HG02678 (cell line): ENCODE measurements at regions not wholly inside any gene's neighbourhood (a gene's known extent, or its start where the extent isn't known, plus 50 kb on each side); places are given as distances from the start of the nearest gene placed in this dataset.
"Not testable (repeated sequence)": the region's sequence is repeated elsewhere in the genome, so short reads cannot be mapped to it uniquely, and the experiment has no call there.

Experiments used
- ATAC-seq: cut with Tn5 transposase; IDR thresholded peaks from one replicate; pipeline ENCODE4 v1.9.1; 2021; ENCODE audit warnings: mild to moderate bottlenecking, moderate library complexity; ENCODE audit not compliant: unreplicated experiment

DNA sequence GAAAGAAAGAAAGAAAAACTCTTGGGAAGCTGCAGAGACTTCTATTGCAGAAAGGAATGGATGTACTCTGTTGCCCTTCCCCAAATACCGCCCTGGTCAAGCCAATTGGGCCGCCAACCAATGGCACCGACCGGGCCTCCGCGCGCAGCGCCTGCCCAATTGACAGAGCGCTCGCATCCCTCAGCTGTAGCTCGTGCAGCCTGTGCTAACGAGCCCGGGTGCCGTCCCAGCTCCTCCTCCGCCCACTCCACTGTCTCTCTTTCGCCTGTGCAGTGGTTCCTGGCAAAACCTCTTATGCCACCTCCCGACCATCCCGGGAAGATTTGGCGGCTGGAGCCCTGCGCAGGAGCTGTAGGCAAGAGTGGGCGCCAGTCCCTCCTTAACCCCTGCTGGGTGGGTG lies 304.2 kb upstream of the DPP6 start:
- not testable (repeated sequence) for ATAC-seq

DNA sequence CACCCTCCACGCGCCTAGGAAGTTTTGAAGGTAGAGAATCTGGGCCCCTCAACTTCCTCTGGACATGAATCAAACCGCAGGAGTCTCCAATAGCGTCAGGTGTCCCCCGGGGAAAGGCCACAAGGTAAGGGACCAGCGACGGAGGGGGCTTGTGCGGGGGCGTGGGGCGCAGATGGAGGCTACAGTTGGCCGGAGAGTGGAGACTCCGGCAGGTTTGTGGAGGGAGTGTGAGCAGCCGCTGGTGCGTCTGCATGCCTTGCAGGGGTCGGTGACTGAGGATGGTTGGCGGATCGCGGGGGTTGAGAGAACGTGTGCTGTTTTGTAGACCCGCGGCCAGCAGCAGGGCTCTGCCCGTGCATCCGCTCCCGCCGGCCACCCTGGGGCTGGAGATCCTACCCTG lies 303.3 kb upstream of the DPP6 start:
- not testable (repeated sequence) for ATAC-seq

DNA sequence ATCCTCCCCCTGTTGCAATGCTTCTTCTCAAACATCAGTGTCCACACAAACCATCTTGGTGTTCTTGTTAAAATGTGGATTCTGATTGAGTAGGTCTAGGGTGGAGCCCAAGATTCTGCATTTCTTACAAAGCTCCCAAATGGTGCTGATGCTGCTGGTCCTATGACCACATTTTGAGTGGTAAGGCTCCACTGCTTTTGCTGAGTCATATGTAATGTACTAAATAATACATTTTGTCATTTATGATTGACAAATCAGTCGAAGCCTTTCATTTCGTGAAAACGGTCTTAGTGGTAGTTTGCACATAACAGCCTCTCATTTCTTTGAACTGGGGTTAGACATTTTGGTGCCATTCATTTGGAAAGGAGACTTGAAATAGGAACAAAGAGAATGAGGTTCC lies 286.3 kb upstream of the DPP6 start:
- not testable (repeated sequence) for ATAC-seq

DNA sequence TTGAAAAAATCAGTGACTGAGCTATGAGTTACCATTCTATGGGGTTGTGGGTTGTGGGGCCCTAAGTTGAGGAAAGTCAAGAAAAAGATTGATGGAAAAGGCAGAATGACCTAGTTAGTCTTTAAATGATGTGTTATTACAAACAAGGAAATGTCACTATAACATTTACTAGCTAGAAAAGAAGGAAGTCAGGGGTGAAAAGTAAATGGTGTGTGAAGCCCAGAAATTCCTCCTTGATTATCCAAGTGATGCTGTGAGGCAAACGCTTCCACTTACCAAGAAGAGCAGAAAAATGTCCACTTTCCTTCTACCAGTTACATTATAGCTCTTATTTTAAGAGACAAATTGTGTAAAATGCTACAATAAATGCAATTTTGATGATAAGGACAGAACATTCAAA lies 285.3 kb upstream of the DPP6 start:
- ATAC-seq, result not testable (repeated sequence)

DNA sequence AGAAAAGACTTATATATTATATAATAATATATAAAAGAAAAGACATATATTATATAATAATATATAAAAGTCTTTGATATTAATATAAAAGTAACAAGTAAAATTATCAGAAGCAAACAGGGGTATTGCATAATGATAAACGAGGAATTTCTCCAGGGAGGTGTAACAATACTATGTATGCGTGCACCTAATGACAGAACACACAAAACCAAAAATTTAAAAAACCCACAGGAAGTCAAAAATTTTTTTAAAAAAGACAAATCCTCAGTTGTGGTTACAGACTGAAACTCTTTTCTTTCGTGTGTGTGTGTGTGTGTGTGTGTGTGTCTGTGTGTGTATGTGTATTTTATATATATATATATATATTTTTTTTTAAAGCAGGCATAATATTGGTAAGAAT lies 279.2 kb upstream of the DPP6 start:
- ATAC-seq, result no peak

DNA sequence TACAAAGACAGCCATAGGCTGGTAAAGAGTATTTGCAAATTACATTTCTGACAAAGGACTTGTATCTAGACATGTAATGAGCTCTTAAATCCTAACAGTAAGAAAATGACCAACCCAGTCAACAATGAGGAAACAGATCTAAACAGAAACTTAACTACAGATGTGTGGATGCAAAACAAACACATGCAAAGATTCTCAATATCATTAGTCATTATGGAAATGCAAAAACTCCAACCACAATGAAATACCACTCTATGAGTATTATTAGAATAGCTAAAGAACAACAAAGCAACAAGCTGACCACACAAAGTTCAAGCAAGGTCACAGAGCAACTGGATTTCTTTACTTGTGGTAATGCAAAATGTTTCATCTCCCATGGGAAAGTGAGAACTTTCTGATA lies 275.3 kb upstream of the DPP6 start:
- ATAC-seq, result not testable (repeated sequence)

DNA sequence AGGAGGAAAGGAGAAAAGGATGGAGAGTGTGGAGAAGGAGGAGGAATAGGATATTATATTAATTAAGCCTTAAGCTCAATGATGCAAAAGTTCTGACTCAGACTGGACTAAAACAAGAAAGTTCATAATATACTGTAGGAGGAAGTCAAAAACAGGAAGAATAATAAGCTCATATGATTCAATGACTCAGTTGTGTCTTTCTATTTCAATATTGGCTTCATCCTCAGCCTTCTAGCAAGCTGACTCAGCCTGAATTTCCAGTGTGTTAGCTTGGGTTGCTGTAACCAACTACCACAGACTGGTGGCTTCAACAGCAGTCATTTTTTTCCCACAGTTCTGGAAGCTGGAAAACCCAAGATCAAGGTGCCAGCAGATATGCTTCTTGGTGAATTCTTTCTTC lies 254.8 kb upstream of the DPP6 start:
- not testable (repeated sequence) for ATAC-seq

DNA sequence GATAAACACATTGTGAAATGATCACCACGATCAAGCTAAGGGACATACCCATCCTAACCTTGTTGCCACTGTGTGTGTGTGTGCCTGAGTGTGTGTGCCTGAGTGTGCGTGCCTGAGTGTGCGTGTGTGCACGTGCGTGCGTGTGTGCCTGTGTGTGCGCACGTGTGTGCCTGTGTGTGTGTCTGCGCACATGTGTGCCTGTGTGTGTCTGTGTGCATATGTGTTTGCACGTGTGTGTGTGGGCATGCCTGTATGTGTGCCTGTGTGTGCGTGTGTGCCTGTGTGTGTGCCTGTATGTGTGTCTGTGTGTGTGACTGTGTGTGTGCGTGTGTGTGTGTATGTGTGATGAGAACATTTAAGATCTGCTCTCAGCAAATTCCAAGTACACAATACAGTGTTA lies 244.1 kb upstream of the DPP6 start:
- ATAC-seq, result no peak

DNA sequence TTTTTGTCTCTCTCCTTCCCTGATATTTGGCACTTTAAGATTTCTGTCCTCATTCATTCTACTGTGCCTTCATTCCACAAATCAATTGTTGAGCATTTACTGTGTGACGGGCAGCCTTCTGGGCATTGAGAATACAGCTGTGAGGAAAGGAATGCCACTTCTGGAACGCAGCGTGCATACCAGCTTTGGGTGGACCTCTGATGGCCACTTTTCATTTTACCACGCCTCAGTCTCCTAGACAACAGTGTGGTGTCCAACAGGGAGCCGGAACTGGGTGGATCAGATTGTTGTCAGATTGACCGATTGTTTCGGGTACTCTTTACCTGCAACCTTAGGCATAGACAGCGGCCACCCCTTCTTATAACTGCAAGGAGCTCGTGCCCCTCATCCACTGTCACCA lies 222.7 kb upstream of the DPP6 start:
- no peak for ATAC-seq

DNA sequence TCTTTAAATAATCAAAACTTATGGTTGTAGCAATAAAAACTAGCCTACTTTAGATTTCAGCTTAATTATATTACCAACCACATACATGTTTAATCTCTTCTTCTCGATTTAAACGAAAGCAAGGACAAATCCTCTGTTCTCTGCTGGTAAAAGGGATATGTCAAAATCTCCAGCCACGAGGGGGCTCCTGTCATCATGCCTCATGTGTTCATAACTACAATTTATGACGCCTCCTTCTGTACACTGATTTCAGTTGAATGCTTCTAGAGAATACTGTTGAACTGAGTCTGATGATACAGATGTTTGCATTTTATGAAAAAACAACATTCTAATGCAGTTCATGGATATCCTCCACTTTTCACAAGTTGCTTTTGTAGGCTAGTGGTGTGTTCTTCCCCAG lies 220.0 kb upstream of the DPP6 start:
- no peak for ATAC-seq

DNA sequence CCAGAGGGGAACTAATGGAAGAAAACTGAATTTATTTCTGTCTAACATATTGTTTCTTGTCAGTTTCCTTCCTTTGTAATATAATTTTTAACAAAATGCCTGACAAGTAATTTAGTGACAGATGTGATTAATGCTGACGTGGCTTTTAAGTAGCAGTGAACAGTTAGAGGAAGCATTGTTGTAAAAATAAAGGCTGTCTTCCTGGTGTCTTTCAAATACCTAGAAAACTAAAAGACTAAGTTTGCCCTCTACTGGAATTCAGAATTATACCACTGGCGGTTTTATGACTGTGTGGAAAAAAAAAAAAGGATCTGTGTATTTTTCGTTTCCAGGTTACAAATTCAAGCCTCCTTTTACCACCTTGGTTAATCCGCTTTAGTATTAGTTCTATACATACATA lies 217.1 kb upstream of the DPP6 start:
- ATAC-seq, result no peak

DNA sequence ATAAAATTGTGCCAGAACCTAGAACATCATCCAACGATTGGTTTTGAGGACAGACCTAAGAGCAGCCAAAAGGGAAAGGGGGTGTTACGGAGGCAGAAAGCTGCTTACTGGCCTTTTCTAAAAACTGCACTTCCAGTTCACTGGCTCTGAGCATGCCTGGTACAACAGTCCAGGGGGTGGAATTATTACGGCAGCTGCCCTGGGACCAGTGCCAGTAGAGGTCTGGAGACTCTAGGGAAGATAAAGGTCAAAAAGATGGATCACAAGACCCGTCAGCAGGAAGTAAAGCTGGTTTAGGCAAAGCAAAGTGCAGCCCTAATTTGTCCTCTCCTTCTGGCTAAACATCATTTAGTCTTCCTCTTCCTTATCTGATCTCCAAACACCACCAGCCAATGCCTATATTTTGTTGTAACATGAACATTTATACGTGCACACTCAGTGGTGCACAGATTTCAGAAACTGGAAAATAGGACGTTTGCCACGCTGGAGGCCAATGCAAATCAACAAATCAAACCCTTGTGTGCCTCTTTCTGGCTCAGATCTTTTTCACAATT lies 216.4 kb upstream of the DPP6 start:
- ATAC-seq, result no peak

DNA sequence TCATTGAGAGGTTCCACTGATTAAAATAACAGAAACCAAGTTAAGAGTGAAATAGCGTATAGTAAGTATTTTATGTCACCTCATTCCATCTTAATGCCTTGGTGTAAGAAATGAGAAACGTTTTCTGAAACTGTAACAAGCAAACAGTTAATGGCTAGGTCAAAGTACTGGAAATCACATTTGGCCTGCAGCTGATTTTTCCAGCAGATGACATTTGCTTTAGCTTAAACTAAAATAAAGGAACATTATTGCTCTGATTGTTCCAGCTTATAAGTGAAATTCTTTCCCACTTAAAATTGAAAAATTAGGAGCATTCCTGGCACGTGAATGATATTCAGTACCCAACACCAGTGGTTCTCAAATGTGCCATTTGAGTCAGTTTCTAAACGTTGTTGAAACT lies 213.6 kb upstream of the DPP6 start:
- no peak for ATAC-seq

DNA sequence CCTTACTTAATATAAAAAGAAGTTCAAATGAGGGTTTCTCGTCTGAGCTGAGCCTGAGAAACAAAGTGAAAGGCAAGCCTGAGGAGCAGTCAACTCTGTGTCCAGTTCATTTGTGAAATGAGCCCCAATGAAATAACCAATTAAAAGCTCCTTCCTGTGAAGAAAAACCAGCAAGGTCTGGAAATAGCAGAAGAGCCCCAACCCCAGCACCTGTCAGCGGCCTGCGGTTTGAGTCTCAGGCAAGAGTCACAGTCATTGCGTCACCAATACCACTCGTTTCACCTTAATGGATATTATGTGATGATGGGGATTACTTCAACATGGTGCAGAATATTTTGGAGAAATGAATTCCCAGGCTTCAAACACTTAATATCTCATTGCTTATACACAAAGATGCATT lies 211.3 kb upstream of the DPP6 start:
- ATAC-seq, result no peak

DNA sequence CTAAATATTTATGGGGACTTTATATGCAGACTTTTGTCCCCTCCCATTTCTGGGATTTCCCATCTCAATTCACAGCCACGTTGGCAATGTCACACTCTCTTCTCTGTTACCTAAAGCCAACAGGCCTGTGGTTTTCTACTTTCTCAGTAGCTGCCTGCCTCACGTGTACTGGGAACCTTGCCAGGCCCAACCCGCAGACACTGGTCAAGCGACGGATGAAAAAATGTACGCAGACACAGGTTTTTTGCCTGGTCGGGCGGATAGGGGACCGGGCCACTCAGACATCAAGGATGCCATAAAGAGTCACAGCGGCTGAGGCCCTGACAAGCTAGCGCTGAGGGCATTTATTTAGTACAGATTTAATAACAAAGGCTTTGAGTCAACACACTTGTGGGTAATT lies 204.4 kb upstream of the DPP6 start:
- no peak for ATAC-seq

DNA sequence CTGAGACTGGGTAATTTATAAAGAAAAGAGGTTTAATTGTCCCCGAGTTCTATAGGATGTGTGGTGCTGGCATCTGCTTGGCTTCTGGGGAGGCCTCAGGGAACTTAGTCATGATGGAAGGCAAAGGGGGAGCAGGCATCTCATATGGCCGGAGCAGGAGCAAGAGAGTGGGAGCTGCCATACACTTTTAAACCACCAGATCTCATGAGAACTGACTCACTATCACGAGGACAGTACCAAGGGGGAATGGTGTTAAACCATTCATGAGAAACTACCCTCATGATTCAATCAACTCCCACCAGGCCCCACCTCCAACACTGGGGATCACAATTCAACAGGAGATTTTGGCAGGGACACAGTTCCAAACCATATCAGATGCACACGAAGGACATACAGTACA lies 199.9 kb upstream of the DPP6 start:
- ATAC-seq, result no peak

DNA sequence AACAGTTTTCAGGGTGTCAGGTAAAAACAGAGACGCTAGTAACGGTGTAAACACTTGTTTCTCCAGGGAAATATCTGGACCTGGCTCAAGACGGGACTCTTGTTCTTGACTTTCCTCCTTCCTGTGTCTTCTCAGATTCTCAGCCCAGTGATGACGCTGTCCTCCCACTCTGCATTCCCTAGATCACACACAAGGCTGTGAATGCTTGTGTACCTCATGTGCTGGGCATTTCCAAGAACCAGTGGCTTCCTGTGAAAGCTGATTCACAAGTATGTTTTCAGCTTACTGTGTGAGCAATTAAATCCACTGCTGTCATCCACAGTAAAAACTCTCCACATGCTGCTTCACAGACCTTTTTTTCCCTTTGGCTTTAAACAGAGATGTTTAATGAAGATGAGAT lies 193.8 kb upstream of the DPP6 start:
- ATAC-seq, result no peak

DNA sequence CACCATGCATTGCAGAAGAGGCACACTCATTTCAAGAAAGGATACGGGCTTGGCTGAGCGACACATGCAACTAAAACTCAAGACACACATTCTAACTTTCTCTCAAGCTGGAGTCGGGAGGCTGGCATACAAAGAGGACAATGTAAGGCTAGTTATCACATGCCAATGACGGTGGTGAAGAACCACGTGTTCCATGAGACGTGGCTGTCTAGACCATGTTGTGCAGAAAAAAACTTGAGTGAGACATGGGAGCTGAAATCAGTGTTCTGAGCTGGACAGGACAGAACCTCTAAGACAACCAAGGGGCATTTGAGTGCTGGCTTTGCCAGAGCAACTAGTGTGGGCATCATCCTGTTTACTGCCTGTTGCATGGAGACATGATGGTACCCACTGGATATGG lies 193.0 kb upstream of the DPP6 start:
- ATAC-seq, result no peak

DNA sequence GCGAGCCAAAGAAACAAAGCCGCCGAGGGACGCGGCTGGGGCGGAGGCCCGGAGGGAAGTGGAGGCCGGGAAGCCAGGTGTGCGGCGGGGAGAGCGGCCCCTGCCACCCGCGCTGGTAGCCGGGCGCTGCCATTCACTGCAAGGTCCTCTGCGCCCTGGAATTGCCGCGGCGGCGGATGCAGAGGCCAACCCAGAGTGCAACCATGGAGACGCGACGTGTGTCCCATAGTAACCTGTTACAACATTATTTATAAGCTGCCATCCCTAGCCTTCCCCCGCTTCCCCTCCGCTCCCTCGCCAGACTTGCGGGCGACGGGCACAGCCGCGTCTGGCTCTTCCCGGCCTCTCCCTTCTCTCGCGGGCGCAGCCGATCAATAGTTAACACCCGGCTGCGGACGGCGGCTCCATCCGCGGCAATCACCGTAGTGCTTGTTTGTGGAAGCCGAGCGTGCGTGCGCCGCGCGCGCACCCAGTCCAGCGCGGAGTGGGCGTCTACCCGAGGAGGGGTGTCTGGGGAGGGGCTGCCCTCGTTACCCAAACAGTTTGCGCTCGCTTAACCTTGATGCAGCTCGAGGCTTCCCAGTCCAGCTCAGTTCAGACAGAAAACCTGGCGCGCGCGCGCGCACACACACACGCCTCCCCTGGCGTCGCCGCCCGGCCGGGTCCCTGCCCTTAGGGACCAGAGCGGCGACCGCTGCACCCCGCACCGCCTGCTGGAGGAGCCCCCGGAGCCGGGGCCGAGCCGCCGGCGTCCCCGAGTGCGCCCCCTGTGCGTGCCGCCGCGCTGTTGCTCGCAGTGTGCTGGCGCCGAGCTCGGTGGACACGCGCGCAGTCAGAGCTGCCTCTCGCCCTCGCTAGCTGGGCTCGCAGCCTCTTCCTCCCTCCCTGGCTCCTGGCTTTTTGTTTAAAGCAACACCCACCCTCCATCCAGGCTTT lies 165.4 kb upstream of the DPP6 start:
- ATAC-seq, result no peak

DNA sequence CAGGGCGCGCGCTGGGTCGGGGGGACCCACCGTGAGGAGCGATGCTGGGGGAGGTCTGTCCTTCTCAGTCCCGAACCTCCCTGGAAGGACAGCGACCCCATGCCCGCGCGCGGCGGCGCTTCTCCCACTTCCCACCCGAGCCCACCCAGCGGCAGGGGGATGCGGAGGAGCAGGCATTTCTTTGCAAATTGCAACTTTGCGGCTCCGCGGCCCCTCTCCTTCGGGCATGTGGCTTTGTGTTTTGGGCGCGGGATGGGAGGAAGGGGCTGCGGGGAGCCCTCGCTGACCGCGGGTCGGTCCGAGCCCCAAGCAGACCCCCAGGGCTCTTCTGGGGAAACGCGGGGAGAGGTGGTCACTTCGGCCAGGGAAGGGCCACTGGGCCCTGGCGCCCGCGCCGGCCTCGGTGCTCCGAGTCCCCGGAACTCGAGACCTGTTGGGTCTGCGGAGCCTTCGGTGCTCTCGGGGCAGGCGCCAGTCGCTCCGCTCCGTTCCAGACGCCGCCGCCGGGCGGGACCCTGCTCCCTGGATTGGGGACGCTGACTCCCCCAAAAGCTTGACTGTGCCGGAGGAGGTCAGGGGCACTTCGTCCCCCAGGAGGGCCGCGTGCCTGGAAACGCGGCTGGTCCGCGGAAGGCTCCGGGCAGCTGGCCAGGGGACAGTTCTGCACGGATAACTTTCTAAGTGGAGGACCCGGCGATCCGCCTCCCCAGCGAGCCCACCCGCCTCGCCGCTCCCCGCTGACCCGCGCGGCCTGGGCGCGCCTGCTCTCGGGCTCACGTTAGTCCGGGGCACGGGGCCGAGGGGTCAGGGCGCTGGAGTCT lies 164.2 kb upstream of the DPP6 start:
- no peak for ATAC-seq

DNA sequence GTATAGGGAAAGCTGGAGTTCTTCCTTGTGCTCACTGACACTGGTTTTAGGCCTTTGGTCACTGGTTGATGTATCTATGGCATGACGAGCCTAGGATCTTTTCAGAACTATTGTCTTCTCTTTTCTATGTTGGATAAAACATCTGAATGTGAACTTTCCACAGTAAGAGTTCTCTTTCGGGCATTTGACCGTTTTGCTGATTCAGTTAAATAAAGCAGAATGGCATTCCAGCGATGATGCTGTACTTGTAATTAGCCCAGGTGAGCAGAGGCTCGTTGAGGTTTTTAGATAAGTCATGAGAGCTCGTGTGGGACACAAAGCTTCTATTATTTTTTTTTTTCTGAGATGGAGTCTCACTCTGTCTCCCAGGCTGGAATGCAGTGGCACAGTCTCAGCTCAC lies 160.2 kb upstream of the DPP6 start:
- no peak for ATAC-seq

DNA sequence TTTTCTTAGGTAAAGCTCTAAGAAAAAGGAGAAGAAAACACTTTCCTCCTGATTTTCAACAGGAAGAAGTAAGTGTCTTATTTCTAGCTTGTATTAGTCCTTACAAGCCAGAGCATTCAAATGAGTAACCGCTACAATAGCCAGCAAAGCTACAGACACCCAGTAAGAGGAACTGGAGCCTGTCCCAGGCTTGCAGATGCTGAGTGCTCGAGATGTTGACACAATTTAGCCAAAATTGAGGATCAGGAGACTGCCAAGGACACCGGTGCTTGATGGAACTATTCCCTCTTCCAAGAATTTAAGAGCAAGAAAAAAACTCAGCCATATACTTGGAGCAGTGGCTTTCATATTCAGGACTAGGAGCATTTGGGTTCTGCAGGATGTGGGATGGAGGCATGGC lies 149.3 kb upstream of the DPP6 start:
- ATAC-seq, result no peak
